ENCODE measurements at regions not wholly inside any gene's neighbourhood (a gene's known extent, or its start where the extent isn't known, plus 50 kb on each side); places are given as distances from the start of the nearest gene placed in this dataset.

DNA sequence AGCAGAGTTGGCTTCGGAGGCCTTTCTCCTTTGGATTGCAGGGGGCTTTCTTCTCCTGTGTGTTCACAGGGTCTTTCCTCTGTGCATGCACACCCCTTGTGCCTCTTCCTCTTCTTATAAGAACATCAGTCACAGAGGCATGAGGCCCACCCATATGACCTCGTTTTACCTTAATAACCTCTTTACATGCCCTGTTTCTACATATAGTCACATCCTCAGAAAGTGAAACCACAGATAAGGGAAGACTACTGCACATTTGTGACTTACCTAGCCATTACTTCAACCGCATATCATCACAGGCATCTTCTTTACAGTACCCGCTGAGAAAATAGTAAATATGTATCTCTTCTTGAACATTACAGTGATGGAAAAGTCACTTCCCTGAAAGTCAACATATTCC lies 204.9 kb upstream of the TARS1 start:
- DNase-seq (ENCODE audit: extremely low read depth in 1 of 4, low spot score in 3 of 4): no peak
- Histone ChIP-seq H3K27me3 (ENCODE audit: control insufficient read depth in 2 of 2, insufficient read depth in 2 of 2, low read length in 2 of 2) (no peaks in the 10 kb centered on the region), H2AFZ (ENCODE audit: low read depth, low read length) (no peak overlapping the region), H3K4me2 (ENCODE audit: insufficient read depth, low read length) (no peak overlapping the region), H3K9me3 (replicated peaks; ENCODE audit: control insufficient read depth, insufficient read depth, low read depth, low read length) (no peaks in the 10 kb centered on the region), H3K4me1 (replicated peaks in 1 of 2; ENCODE audit: control insufficient read depth in 2 of 2, insufficient read depth in 2 of 2, low read length in 2 of 2) (no peaks in the 10 kb centered on the region; a peak in 1 of 5 replicates), H3K36me3 (ENCODE audit: control insufficient read depth, insufficient read depth, low read length) (no peaks in the 10 kb centered on the region), H3K79me2 (ENCODE audit: control insufficient read depth, insufficient read depth, low read length) (no peaks in the 10 kb centered on the region), H3K9me1 (ENCODE audit: control insufficient read depth, insufficient read depth, low read length) (no peaks in the 10 kb centered on the region), H4K20me1 (replicated peaks; ENCODE audit: control insufficient read depth, insufficient read depth, low read length) (no peaks in the 10 kb centered on the region), H3K9ac (ENCODE audit: insufficient read depth in 1 of 2, low read depth in 2 of 2, low read length in 2 of 2) (no peak overlapping the region), H3K27ac (ENCODE audit: extremely low read depth, low read depth, low read length) (no peak overlapping the region), H3K4me3 (no peak overlapping the region)
- intact Hi-C loops (cut with micrococcal nuclease): no loop called here
- ATAC-seq: no peak
- CTCF ChIA-PET (ENCODE audit: low intra/inter-chr PET ratio): no interaction called here
- in situ Hi-C loops (cut with MboI): no loop called here
- no TSS peak for BruUV-seq (replicated peaks)
- no peak for FAIRE-seq
- WGBS (ENCODE audit: insufficient coverage, low coverage, missing lambda C conversion rate): 2% methylated on average over 4 of the region's 4 CpGs
- POLR2A ChIA-PET: no interaction called here
- TF ChIP-seq XRCC5 (IDR thresholded peaks at IDR 0.05; ENCODE audit: low read depth, low read length) (no peak), CBX8 (IDR thresholded peaks at IDR 0.05; ENCODE audit: borderline replicate concordance, extremely low read depth, low read depth, low read length, poor library complexity, severe bottlenecking) (no peak), FOXJ3 (CRISPR knock-in tag; IDR thresholded peaks at IDR 0.05) (no peak), BRD4 (IDR thresholded peaks at IDR 0.05) (no peak), MCM5 (IDR thresholded peaks at IDR 0.05; ENCODE audit: low read depth) (no peak), DNMT1 (IDR thresholded peaks at IDR 0.05) (no peak), MTA1 (IDR thresholded peaks at IDR 0.05; ENCODE audit: borderline replicate concordance) (no peak), TCF3 (CRISPR knock-in tag; IDR thresholded peaks at IDR 0.05) (no peak), RFX7 (CRISPR knock-in tag; IDR thresholded peaks at IDR 0.05) (no peak), RB1 (IDR thresholded peaks at IDR 0.05; ENCODE audit: low read depth) (no peak)
- TF ChIP-seq, protein P1, sequence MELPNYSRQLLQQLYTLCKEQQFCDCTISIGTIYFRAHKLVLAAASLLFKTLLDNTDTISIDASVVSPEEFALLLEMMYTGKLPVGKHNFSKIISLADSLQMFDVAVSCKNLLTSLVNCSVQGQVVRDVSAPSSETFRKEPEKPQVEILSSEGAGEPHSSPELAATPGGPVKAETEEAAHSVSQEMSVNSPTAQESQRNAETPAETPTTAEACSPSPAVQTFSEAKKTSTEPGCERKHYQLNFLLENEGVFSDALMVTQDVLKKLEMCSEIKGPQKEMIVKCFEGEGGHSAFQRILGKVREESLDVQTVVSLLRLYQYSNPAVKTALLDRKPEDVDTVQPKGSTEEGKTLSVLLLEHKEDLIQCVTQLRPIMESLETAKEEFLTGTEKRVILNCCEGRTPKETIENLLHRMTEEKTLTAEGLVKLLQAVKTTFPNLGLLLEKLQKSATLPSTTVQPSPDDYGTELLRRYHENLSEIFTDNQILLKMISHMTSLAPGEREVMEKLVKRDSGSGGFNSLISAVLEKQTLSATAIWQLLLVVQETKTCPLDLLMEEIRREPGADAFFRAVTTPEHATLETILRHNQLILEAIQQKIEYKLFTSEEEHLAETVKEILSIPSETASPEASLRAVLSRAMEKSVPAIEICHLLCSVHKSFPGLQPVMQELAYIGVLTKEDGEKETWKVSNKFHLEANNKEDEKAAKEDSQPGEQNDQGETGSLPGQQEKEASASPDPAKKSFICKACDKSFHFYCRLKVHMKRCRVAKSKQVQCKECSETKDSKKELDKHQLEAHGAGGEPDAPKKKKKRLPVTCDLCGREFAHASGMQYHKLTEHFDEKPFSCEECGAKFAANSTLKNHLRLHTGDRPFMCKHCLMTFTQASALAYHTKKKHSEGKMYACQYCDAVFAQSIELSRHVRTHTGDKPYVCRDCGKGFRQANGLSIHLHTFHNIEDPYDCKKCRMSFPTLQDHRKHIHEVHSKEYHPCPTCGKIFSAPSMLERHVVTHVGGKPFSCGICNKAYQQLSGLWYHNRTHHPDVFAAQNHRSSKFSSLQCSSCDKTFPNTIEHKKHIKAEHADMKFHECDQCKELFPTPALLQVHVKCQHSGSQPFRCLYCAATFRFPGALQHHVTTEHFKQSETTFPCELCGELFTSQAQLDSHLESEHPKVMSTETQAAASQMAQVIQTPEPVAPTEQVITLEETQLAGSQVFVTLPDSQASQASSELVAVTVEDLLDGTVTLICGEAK (IDR thresholded peaks at IDR 0.05): no peak
- TF ChIP-seq, protein P1 (CRISPR knock-in tag; IDR thresholded peaks at IDR 0.05): no peak
- TF ChIP-seq, protein P2, sequence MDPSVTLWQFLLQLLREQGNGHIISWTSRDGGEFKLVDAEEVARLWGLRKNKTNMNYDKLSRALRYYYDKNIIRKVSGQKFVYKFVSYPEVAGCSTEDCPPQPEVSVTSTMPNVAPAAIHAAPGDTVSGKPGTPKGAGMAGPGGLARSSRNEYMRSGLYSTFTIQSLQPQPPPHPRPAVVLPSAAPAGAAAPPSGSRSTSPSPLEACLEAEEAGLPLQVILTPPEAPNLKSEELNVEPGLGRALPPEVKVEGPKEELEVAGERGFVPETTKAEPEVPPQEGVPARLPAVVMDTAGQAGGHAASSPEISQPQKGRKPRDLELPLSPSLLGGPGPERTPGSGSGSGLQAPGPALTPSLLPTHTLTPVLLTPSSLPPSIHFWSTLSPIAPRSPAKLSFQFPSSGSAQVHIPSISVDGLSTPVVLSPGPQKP (CRISPR knock-in tag; IDR thresholded peaks at IDR 0.05): no peak
- TF ChIP-seq, protein P3, sequence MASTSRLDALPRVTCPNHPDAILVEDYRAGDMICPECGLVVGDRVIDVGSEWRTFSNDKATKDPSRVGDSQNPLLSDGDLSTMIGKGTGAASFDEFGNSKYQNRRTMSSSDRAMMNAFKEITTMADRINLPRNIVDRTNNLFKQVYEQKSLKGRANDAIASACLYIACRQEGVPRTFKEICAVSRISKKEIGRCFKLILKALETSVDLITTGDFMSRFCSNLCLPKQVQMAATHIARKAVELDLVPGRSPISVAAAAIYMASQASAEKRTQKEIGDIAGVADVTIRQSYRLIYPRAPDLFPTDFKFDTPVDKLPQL (IDR thresholded peaks at IDR 0.05; ENCODE audit: extremely low read depth, insufficient read length): no peak
